HG02970 (cell line): ENCODE measurements at regions not wholly inside any gene's neighbourhood (a gene's known extent, or its start where the extent isn't known, plus 50 kb on each side); places are given as distances from the start of the nearest gene placed in this dataset.

Source experiments
- ATAC-seq: cut with Tn5 transposase; IDR thresholded peaks from one replicate; pipeline ENCODE4 v1.9.1; 2021; ENCODE audit warnings: mild to moderate bottlenecking, moderate library complexity, moderate number of reproducible peaks; ENCODE audit not compliant: unreplicated experiment, low FRiP score

- ATAC-seq, result no peak
Measured at GRCh38 chr20:22411627-22412450, 172.5 kb downstream of the FOXA2 start.

- no peak for ATAC-seq
Measured at GRCh38 chr20:22411286-22411626, 173.1 kb downstream of the FOXA2 start.

GRCh38 chr20:22410556-22411130, 173.7 kb downstream of the FOXA2 start:
- no peak for ATAC-seq

- no peak for ATAC-seq
Measured at GRCh38 chr20:22408521-22409402, 175.6 kb downstream of the FOXA2 start.

GRCh38 chr20:22407237-22408193, 176.9 kb downstream of the FOXA2 start:
- no peak for ATAC-seq

GRCh38 chr20:22404419-22405170, 179.8 kb downstream of the FOXA2 start:
- no peak for ATAC-seq

GRCh38 chr20:22403632-22404361, 180.6 kb downstream of the FOXA2 start:
- ATAC-seq, result no peak

GRCh38 chr20:22403022-22403631, 181.2 kb downstream of the FOXA2 start:
- ATAC-seq, result no peak

GRCh38 chr20:22402550-22402949, 181.8 kb downstream of the FOXA2 start:
- no peak for ATAC-seq

- ATAC-seq, result no peak
Measured at GRCh38 chr20:22400440-22400839, 183.9 kb downstream of the FOXA2 start.

GRCh38 chr20:22394583-22394982, 189.8 kb downstream of the FOXA2 start:
- no peak for ATAC-seq

- ATAC-seq, result no peak
Measured at GRCh38 chr20:22390543-22390903, 193.8 kb downstream of the FOXA2 start.

GRCh38 chr20:22389836-22390542, 194.4 kb downstream of the FOXA2 start:
- no peak for ATAC-seq

- ATAC-seq, result no peak
Measured at GRCh38 chr20:22387452-22387851, 196.9 kb downstream of the FOXA2 start.

GRCh38 chr20:22386306-22386623, 198.1 kb downstream of the FOXA2 start:
- no peak for ATAC-seq

- ATAC-seq, result no peak
Measured at GRCh38 chr20:22385602-22386305, 198.6 kb downstream of the FOXA2 start.

GRCh38 chr20:22384978-22385377, 199.4 kb downstream of the FOXA2 start:
- ATAC-seq, result no peak
